GM21515 (cell line): ENCODE measurements at regions not wholly inside any gene's neighbourhood (a gene's known extent, or its start where the extent isn't known, plus 50 kb on each side); places are given as distances from the start of the nearest gene placed in this dataset.

Experiments
- ATAC-seq: cut with Tn5 transposase; IDR thresholded peaks from one replicate; pipeline ENCODE4 v1.9.1; 2021; ENCODE audit not compliant: unreplicated experiment

GRCh38 chr14:76927971-76928700 lies 100.4 kb downstream of the IRF2BPL start:
- no peak for ATAC-seq

DNA sequence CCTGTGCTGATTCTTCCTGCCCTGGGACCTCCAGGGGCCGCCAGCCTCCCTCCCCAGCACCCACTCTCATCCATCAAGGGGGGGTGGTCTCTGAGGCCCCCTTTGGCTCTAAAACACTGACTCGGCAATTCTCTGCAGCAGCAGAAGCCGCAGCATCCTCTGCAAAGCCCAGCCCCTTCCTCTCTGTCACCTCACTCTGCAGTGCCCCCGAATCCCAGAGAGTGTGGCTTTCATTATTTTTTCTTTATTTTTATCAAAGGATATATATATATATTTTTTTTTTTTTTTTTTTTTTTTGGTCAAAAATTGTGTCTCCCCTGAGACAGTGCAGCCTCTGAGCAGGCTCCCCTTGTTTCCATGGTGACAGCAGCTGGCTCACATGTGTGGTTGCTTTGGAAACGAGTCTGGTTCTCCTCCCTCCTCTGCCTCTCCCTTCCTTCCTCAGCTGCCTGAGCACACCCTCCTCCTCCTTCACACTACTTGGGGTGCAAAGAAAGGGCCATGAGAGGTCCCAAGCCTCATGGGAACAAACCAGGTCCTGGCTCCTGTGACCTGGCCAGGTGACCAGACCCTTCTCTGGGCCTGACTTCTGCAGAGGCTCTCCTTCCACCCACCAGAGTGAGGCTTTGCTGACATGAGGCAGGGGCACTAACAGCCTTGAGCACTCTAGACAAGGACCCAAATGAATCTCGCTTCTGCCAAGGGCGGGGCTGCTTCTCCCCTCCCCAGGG lies 100.5 kb downstream of the LRRC74A start:
- ATAC-seq = no peak

GRCh38 chr14:76925097-76925441 lies 98.9 kb downstream of the LRRC74A start:
- ATAC-seq = no peak

DNA sequence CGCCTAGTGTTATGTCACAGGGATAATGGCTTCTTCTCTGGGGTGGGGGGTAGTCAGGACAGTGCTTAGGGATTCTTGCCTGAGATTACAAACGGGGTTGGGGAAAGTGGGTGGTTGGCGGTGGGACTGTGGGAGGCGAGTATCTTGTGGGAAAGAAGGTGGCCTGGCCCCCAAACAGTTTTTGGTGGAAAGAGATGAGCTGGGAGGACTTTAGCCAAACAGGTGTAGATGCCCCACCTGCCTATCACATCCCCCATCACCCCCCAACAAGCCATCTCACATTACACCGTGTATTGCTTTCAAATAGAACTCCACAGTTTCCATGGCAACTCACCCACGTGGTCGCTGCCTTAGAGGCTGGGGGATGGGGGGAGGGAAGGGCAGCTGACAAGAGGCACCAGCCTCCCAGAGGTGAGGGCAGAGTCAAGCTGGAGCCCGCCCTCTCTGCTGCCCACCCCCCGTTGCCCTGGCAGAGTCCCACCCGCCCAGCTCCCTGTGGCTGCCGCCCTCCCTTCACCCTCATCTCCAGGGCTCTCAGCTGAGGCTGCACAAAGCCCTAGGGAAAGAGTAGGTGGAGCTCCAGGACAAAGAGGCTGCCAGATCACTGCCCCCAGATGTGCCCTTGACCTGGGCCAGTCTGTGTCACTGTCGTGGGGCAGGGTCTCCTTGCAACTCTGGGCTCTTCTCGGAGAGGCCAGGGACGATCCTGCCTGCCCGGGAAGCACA lies 98.3 kb downstream of the LRRC74A start:
- ATAC-seq = no peak

GRCh38 chr14:76923431-76924370 lies 97.5 kb downstream of the LRRC74A start:
- ATAC-seq = no peak

- no peak for ATAC-seq
Measured at GRCh38 chr14:76922584-76922983, 96.4 kb downstream of the LRRC74A start.

GRCh38 chr14:76922092-76922491 lies 95.9 kb downstream of the LRRC74A start:
- ATAC-seq = no peak

DNA sequence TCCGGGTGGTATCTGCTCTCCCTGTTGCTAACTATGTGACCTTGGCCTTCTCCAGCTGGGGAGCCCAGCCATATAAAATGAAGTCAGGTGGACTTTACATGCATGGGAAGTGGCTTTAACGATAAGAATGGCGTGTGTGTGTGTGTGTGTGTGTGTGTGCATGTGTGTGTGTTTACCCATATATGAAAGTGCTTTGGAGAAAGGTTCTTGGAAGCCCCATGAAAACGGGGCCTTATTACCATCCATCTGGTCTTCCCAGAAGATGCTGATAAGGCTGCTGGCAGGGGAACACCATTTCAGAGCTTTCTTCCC lies 94.8 kb downstream of the LRRC74A start:
- ATAC-seq = no peak

- no peak for ATAC-seq
Measured at GRCh38 chr14:76920331-76921087, 94.3 kb downstream of the LRRC74A start.

GRCh38 chr14:76919431-76920330 lies 93.5 kb downstream of the LRRC74A start:
- no peak for ATAC-seq
